Gastroesophageal sphincter (tissue), 3 donors: ENCODE measurements at regions not wholly inside any gene's neighbourhood (a gene's known extent, or its start where the extent isn't known, plus 50 kb on each side); places are given as distances from the start of the nearest gene placed in this dataset.

ENCODE experiments used
- CTCF ChIP-seq, 4 experiments: fragments of 200-600 bp in 2 of 4; fragments of 450-650 bp in 2 of 4; sonication (generic) in 1 of 4; IDR thresholded peaks; one replicate each; pipeline ENCODE4 v1.5.1; 2017 to 2019; ENCODE audit warnings: antibody characterized with exemption in 4 of 4, mild to moderate bottlenecking in 2 of 4, moderate library complexity in 2 of 4
- POLR2A ChIP-seq, 2 donors: fragments of 450-650 bp; IDR thresholded peaks; one replicate each; pipeline ENCODE4 v1.6.1; 2017; ENCODE audit warnings: antibody characterized with exemption in 2 of 2, mild to moderate bottlenecking in 2 of 2, moderate library complexity in 1 of 2
- POLR2AphosphoS5 ChIP-seq: sonication (generic); formaldehyde crosslinking; IDR thresholded peaks from one replicate; pipeline ENCODE4 v1.6.1; 2017; ENCODE audit warnings: antibody characterized with exemption

- no peak for TF ChIP-seq POLR2A (IDR thresholded peaks at IDR 0.05)
- no peak for TF ChIP-seq CTCF (IDR thresholded peaks at IDR 0.05)
- TF ChIP-seq POLR2AphosphoS5 = no peak
These were observed 52.5 kb upstream of the GGTA1 start for GRCh38 chr9:121551985-121552753.
